ENCODE measurements at regions not wholly inside any gene's neighbourhood (a gene's known extent, or its start where the extent isn't known, plus 50 kb on each side); places are given as distances from the start of the nearest gene placed in this dataset.

GRCh38 chr3:74351213-74351612, 263.2 kb downstream of the CNTN3 start:
- intact Hi-C loops (cut with micrococcal nuclease), result no loop called here

- intact Hi-C loops (cut with micrococcal nuclease), result no loop called here
Measured at GRCh38 chr3:74349015-74349414, 265.4 kb downstream of the CNTN3 start.

DNA sequence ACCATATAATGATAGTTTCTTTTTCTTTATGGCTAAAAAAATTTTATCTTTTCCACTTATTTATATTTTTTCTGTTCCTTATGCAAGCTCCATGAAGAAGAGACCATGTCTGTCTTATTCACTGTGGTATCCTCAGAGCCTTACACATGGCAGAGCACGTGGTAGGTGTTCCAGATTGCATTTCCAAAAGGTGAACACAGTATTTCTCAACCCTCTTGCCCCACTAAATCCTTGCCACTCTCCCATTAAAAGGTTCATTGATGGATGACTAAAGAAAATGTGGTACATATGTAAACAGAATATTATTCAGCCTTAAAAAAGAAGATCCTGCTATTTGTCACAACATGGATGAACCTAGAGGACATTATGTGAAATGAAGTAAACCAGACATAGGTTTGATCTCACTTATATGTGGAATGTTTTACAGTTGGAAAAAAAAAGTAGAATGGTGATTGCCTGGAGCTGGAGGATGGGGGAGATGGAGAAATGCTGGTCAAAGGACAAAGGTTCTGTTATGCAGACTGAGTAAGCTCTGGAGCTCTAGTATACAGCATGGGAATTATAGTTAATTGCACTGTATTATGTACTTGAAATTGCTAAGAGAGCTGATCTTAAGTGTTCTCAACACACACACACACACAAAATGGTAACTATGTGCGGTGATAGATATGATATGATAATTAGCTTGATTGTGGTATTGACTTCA, 266.7 kb downstream of the CNTN3 start:
- intact Hi-C loops (cut with micrococcal nuclease), result no loop called here

- intact Hi-C loops (cut with micrococcal nuclease), result no loop called here
Measured at GRCh38 chr3:74346896-74347295, 267.6 kb downstream of the CNTN3 start.

DNA sequence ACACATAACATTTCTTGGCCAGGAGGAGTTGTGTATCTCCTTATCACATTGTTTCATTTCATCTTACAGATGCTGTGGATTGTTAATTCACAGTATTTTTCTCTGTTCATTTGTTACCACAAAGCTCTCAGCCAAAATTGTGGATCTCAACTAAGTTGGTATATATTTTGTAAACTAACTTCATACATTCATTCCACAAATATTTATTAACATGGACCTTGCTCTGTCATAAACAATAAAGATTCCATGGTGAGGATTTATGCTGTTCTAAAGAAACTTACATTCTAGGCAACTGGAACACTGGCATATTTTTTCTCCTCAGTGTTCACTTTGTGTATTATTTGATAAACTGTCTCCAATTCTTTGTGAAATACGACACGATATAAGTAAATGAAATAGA, 268.8 kb downstream of the CNTN3 start:
- intact Hi-C loops (cut with micrococcal nuclease), result no loop called here

- intact Hi-C loops (cut with micrococcal nuclease), result no loop called here
Measured at GRCh38 chr3:74344865-74345440, 269.5 kb downstream of the CNTN3 start.

DNA sequence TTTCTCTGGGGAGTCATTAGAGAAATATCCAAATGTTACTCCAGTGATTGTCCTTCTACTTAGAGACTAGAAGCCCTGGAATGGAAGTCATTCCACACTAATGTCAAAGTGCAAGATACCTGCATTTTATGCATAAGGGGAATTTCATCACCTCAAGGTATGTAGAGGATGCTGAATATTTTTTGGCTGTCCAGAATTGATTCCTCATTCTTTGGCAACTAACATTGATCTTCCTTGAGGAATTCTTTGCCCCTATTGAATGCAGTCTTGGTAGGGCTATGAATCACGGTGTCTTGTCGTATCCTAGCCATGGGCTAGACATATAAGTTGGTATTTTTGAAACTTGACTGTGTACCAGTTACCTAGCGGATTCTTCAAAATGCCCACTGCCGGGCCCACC, 271.1 kb downstream of the CNTN3 start:
- intact Hi-C loops (cut with micrococcal nuclease), result no loop called here

DNA sequence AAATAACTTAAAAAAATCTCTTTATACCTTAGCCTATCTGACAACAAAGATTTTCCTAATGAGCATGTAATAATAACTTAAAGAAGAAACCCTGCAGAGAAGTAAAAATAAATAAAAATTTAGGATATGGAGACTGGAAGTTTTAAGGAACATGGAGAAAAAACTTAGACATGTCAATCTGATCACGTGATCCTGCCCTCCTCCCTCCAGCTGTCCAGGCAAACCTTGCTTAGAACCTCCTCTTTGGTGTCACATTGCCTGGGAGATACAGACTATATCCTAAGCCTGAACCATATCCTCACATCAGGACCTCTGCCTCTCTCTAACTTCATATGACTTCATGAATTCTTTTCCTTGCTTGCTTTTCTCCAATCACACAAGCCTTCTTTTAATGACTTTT, 275.5 kb downstream of the CNTN3 start:
- intact Hi-C loops (cut with micrococcal nuclease), result no loop called here

GRCh38 chr3:74332165-74332564, 282.3 kb downstream of the CNTN3 start:
- intact Hi-C loops (cut with micrococcal nuclease), result no loop called here

DNA sequence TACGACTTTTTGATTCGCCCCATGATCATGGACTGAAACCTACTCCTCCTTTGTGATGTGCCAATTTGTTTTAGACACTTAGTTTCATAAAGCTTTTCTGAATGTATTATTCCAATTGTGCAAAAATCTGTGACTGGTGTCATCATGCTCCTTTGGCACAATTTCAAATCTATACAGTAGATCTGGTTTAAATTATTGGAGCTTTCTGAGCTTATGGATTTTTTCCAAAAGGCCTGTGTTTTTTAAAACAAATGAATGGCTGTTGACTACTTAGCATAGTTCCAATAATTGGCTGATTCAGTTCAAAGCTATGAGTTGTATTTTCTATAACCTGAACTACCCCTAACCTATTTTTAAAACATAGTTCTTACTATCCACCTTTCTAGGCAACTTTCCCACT, 282.7 kb downstream of the CNTN3 start:
- intact Hi-C loops (cut with micrococcal nuclease), result no loop called here

DNA sequence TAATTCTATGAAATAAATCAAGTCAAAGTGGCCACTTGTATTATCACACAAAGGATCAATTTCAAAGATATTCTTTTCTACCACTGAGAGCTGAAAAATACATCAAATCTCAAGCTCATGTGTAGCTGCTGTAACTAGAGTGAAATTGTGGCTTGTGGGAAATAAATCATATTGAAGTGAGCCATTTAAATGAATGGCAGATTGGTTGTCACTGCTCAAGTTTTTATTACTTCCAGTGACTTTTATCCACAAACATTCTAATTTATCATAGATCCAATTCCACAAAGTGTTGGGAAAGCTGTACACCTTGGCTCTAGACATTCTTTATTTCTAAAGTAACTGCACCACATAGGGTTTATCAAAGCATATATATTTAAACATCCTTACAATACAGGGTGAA, 285.4 kb downstream of the CNTN3 start:
- intact Hi-C loops (cut with micrococcal nuclease), result no loop called here

DNA sequence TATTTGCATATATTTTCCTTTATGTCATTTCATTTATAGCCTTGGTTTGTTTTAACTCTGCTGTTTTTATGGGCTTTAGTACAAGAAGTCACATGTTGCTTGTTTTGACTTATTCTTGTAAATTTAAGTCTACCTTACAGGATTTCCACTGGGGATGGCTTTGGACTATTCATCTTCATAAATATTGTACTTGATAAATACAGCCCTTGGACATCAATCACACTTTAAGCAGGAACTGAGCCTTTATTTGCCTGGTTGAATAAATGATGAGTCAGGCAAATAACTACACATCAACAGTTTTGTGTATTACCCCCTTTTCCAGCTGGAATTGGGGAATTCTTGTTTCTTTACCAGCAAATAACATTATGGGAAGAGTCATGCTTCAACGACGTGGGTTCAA, 286.0 kb downstream of the CNTN3 start:
- intact Hi-C loops (cut with micrococcal nuclease), result no loop called here

GRCh38 chr3:74315291-74315690, 299.2 kb downstream of the CNTN3 start:
- intact Hi-C loops (cut with micrococcal nuclease), result no loop called here

- intact Hi-C loops (cut with micrococcal nuclease), result no loop called here
Measured at GRCh38 chr3:74314696-74315095, 299.8 kb downstream of the CNTN3 start.

GRCh38 chr3:74309716-74310115, 304.7 kb downstream of the CNTN3 start:
- intact Hi-C loops (cut with micrococcal nuclease), result no loop called here

GRCh38 chr3:74304424-74304823, 310.0 kb downstream of the CNTN3 start:
- intact Hi-C loops (cut with micrococcal nuclease), result no loop called here

- intact Hi-C loops (cut with micrococcal nuclease), result no loop called here
Measured at GRCh38 chr3:74303711-74304110, 310.7 kb downstream of the CNTN3 start.

DNA sequence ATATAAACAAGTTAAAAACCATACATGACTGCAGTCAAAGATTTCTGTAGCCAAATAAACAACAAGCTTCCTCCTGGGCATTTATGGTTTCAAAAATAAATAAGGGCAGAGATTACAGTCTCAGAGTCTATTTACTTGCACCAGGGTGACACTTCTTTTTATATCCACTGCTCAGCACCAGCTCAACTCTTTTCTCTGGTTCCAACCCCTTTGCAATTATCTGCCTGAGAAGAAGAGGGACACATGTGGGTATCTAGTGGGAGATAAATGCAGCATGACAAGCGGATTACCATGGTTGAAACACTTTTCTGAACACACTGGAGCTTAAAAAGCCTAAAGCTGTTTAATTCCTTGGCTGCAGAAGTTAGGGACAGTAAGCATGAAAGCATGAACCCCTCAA, 311.5 kb downstream of the CNTN3 start:
- intact Hi-C loops (cut with micrococcal nuclease), result no loop called here

DNA sequence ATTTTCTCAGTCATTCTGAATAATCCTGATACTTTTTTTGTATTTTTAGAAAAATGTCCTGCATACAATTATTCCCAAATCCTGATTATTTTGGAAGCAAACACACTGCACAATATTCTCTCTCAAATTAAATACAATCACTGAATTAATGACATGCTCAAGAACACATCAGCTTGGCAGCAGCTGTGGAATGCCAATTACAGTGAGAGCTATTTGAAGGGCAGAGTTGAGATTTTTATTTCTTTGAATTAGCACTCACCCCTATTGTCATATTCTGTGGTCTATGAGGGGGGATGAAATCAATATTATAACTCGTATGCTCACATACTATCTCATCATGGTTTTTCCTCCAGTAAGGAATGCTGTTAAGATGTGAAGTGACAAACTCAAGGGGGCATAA, 312.2 kb downstream of the CNTN3 start:
- intact Hi-C loops (cut with micrococcal nuclease), result no loop called here

DNA sequence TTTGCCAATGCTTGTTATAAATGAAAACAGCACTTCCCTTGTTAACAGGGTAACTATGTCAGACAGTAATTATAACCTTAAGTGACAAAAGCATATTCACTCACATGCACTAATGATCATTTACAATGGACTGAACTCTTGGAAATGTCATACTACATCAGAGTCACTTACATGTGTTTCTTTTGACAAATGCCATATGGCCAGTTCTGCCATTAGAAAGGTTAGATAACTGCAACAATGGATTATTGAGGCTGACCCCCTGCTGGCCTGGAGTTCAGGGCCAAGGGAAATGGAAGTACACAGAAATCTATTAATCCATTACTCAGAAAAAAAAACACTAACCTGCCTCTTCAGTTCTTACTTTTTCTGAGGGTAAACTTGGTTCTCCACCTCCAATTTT, 313.4 kb downstream of the CNTN3 start:
- intact Hi-C loops (cut with micrococcal nuclease), result no loop called here

GRCh38 chr3:74295479-74295878, 319.0 kb downstream of the CNTN3 start:
- intact Hi-C loops (cut with micrococcal nuclease), result no loop called here

DNA sequence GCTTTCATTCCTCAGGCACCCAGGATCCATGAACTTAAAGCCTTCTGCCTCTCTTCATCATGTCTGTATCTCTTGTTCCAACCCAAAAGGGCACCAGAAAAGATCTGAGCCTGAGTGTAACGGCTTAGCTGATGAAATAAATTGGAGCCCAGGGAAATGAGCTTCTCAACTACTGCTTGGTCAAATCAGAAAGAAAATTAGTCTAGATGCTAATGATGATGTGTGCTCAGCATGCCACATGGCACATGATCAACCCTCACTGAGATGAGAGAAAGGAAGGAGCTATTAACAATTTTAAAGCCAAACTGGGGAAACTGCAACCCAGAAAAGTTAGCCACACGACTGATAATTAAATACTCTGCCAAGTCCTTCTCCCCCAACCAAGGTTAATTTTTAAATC, 325.7 kb downstream of the CNTN3 start:
- intact Hi-C loops (cut with micrococcal nuclease), result no loop called here

GRCh38 chr3:74287557-74287956, 326.9 kb downstream of the CNTN3 start:
- intact Hi-C loops (cut with micrococcal nuclease), result no loop called here

DNA sequence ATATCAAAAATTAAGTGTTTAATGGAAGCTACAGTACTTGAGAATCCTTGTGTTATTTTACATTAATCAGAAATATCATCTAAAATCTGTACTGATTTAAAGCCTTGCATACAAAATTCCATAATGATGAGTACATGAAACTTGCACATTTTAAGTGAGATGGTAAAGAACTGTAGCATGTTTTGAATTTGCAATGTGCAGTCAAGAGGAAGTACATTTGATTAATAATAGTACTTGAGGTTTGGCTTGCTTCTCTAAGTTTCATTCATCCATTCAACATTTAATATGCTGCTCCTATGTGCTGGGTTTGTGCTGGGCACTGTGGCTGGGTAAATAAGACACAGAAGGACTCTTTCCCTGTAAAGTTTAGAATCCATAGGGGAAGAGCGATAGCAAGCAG, 332.3 kb downstream of the CNTN3 start:
- intact Hi-C loops (cut with micrococcal nuclease), result no loop called here
